GM12891 (cell line): ENCODE measurements at regions not wholly inside any gene's neighbourhood (a gene's known extent, or its start where the extent isn't known, plus 50 kb on each side); places are given as distances from the start of the nearest gene placed in this dataset.

ENCODE experiments used
- POLR2A ChIP-seq: IDR thresholded peaks from 2 replicates; pipeline ENCODE4 v1.6.1; 2011; ENCODE audit warnings: low read depth, low read length, control low read depth
- POLR2AphosphoS5 ChIP-seq: IDR thresholded peaks from 2 replicates; pipeline ENCODE4 v1.6.1; 2011; ENCODE audit warnings: low read depth, low read length, control low read depth
- TAF1 ChIP-seq: IDR thresholded peaks from 2 replicates; pipeline ENCODE4 v1.6.1; 2011; ENCODE audit warnings: low read depth, low read length, control low read depth

DNA sequence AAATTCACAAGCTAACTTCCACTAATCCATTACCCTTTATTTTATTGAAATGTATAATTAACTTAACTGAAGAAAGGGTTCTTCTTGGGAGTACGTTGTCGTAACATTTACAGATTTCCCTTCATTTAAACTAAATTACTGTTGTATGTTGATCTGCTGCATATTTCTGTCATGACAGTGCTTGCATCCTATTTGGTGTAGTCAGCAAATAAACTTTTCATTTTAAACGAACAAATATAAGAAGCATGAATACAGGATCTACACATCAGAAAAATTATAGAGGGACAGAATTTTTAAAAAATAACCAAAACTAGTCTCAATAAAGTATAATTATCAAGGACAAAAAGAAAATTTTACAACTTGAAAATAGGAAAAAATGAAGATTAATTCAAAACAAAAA lies 66.5 kb upstream of the ZNF267 start:
- TF ChIP-seq TAF1 (no peak), POLR2AphosphoS5 (no peak), POLR2A (no peak)
